ENCODE measurements at regions not wholly inside any gene's neighbourhood (a gene's known extent, or its start where the extent isn't known, plus 50 kb on each side); places are given as distances from the start of the nearest gene placed in this dataset.

- WGBS, 2 experiments (ENCODE audit: extremely low coverage in 2 of 2, insufficient read length in 1 of 2), result 100% methylated on average over 1 of the region's 4 CpGs; no CpG with 5 or more reads in 1 of the 2 experiments
- Histone ChIP-seq H3K18ac (ENCODE audit: low read depth, low read length) (no peak overlapping the region), H4K20me1 (ENCODE audit: insufficient read depth, low read length) (no peaks in the 10 kb centered on the region), H3K4me3 (ENCODE audit: insufficient read depth, low read depth, low read length) (no peak overlapping the region), H3K56ac (ENCODE audit: extremely low read depth, insufficient read depth, low read length) (no peak overlapping the region), H2BK120ac (ENCODE audit: low read depth, low read length) (no peak overlapping the region), H3K4me2 (ENCODE audit: low read depth, low read length) (no peak overlapping the region), H3K27ac (ENCODE audit: insufficient read depth, low read length) (no peak overlapping the region), H3K9me1 (ENCODE audit: insufficient read depth, low read length) (peaks cover 7% of the 10 kb centered on the region), H3K79me1 (ENCODE audit: low read depth in 1 of 2, low read length in 2 of 2) (no peaks in the 10 kb centered on the region; a peak in 1 of 4 replicates), H2AK9ac (replicated peaks; ENCODE audit: low read depth, low read length, poor library complexity) (no peak overlapping the region), H2AFZ (replicated peaks; ENCODE audit: low read length, poor library complexity) (no peak overlapping the region), H2BK20ac (ENCODE audit: low read depth, low read length) (no peak overlapping the region), H2BK15ac (ENCODE audit: low read depth, low read length) (no peak overlapping the region), H3K9ac (ENCODE audit: low read depth, low read length) (no peak overlapping the region), H3K27me3 (ENCODE audit: control insufficient read depth, insufficient read depth, low read length) (no peaks in the 10 kb centered on the region; the same call in none of the 2 replicates), H3K4me1 (ENCODE audit: control insufficient read depth, insufficient read depth, low read length) (peaks cover 6% of the 10 kb centered on the region), H4K5ac (ENCODE audit: low read depth, low read length) (no peak overlapping the region), H3K36me3 (ENCODE audit: control insufficient read depth, insufficient read depth, low read length) (no peaks in the 10 kb centered on the region), H3K23ac (ENCODE audit: low read depth, low read length) (no peak overlapping the region), H3K9me3 (ENCODE audit: control insufficient read depth, insufficient read depth, low read length) (no peaks in the 10 kb centered on the region), H3K14ac (replicated peaks; ENCODE audit: low read depth, low read length) (no peak overlapping the region), H3K4ac (ENCODE audit: low read depth, low read length) (no peak overlapping the region), H4K8ac (ENCODE audit: low read depth in 2 of 2, low read length in 2 of 2) (no peak overlapping the region), H4K91ac (ENCODE audit: insufficient read depth, low read depth, low read length) (no peak overlapping the region), H2AK5ac (ENCODE audit: low read depth, low read length) (no peak overlapping the region), H2BK5ac (ENCODE audit: low read depth, low read length, poor library complexity, severe bottlenecking) (no peak overlapping the region)
- intact Hi-C loops (cut with micrococcal nuclease) (no loop called here), in situ Hi-C loops (cut with MboI; ENCODE audit: low sequenced_read_pairs) (no loop called here), dilution Hi-C loops (cut with HindIII; ENCODE audit: low sequenced_read_pairs, unreplicated experiment) (no loop called here)
- POLR2A ChIA-PET (ENCODE audit: unreplicated experiment), result no interaction called here
- DNase-seq, result no peak
- ATAC-seq (ENCODE audit: low read depth), result no peak
- CTCF ChIA-PET, result no interaction called here
- no TSS peak for BruUV-seq (replicated peaks)
- TF ChIP-seq ELK1 (IDR thresholded peaks at IDR 0.05; ENCODE audit: borderline replicate concordance, low read depth, low read length), result no peak
- no peak for TF ChIP-seq CEBPB (IDR thresholded peaks at IDR 0.05; ENCODE audit: low read depth, low read length)
- no peak for TF ChIP-seq NFE2L2 (IDR thresholded peaks at IDR 0.05; ENCODE audit: low read depth, low read length)
- no peak for TF ChIP-seq CHD1 (IDR thresholded peaks at IDR 0.05; ENCODE audit: low read depth, low read length)
- no peak for TF ChIP-seq CTCF (conservative IDR thresholded peaks at IDR 0.05; ENCODE audit: low read depth, low read length)
- no peak for TF ChIP-seq SMC3 (IDR thresholded peaks at IDR 0.05; ENCODE audit: low read depth, low read length)
- no peak for TF ChIP-seq RAD21 (IDR thresholded peaks at IDR 0.05; ENCODE audit: low read length)
- TF ChIP-seq USF2 (IDR thresholded peaks at IDR 0.05; ENCODE audit: low read depth, low read length), result no peak
- TF ChIP-seq BHLHE40 (IDR thresholded peaks at IDR 0.05; ENCODE audit: low read depth, low read length), result no peak
These were observed 299.6 kb upstream of the KLF4 start for GRCh38 chr9:107789001-107789700.
